HFFc6 (cell line): ENCODE measurements at regions not wholly inside any gene's neighbourhood (a gene's known extent, or its start where the extent isn't known, plus 50 kb on each side); places are given as distances from the start of the nearest gene placed in this dataset.
"Not testable (repeated sequence)": the region's sequence is repeated elsewhere in the genome, so short reads cannot be mapped to it uniquely, and the experiment has no call there.

Experiments used
- DNase-seq: peaks from one replicate; pipeline ENCODE4 v3.0.0-alpha.2; 2018
- H3K27ac Mint-ChIP-seq: 2 replicates; pipeline ENCODE4 v1.8.0; 2020; ENCODE audit warnings: mild to moderate bottlenecking, mixed read lengths
- H3K27me3 Mint-ChIP-seq: 2 replicates; pipeline ENCODE4 v1.8.0; 2021; ENCODE audit warnings: mild to moderate bottlenecking, moderate library complexity, mixed read lengths; ENCODE audit not compliant: insufficient read depth
- H3K36me3 Mint-ChIP-seq: 2 replicates; pipeline ENCODE4 v1.8.0; 2021; ENCODE audit warnings: low read depth, mixed read lengths
- H3K4me1 Mint-ChIP-seq: 2 replicates; pipeline ENCODE4 v1.8.0; 2020; ENCODE audit warnings: low read depth, mixed read lengths
- H3K4me3 Mint-ChIP-seq: 2 replicates; pipeline ENCODE4 v1.8.0; 2020; ENCODE audit warnings: mild to moderate bottlenecking, moderate library complexity, mixed read lengths
- H3K9me3 Mint-ChIP-seq: 2 replicates; pipeline ENCODE4 v1.8.0; 2020; ENCODE audit warnings: mild to moderate bottlenecking, mixed read lengths
- CTCF ChIP-seq: fragments of 200-600 bp; sonication (generic); IDR thresholded peaks from 2 replicates; pipeline ENCODE4 v1.5.0; 2021; ENCODE audit warnings: antibody characterized with exemption, mild to moderate bottlenecking

GRCh38 chr10:35819736-35820135 is 177.6 kb upstream of the FZD8 start:
- H3K27ac Mint-ChIP-seq = no peak overlapping the region
- peaks cover 6% of the 10 kb centered on the region; the same call in 1 of the 2 replicates for H3K27me3 Mint-ChIP-seq
- TF ChIP-seq CTCF = no peak
- no peak for DNase-seq
- no peaks in the 10 kb centered on the region for H3K36me3 Mint-ChIP-seq
- H3K4me3 Mint-ChIP-seq = no peak overlapping the region
- no peaks in the 10 kb centered on the region for H3K9me3 Mint-ChIP-seq
- H3K4me1 Mint-ChIP-seq = peaks cover 6% of the 10 kb centered on the region; the same call in 1 of the 2 replicates

GRCh38 chr10:35819011-35819410 is 176.9 kb upstream of the FZD8 start:
- Mint-ChIP-seq H3K36me3 (no peaks in the 10 kb centered on the region), H3K4me3 (no peak overlapping the region), H3K27me3 (peaks cover 6% of the 10 kb centered on the region; the same call in 1 of the 2 replicates), H3K4me1 (peaks cover 6% of the 10 kb centered on the region; the same call in 1 of the 2 replicates), H3K9me3 (no peaks in the 10 kb centered on the region), H3K27ac (no peak overlapping the region)
- no peak for TF ChIP-seq CTCF
- DNase-seq = no peak

- DNase-seq, H3K9me3 Mint-ChIP-seq, H3K4me1 Mint-ChIP-seq, H3K27me3 Mint-ChIP-seq, H3K36me3 Mint-ChIP-seq, H3K27ac Mint-ChIP-seq, H3K4me3 Mint-ChIP-seq: not testable (repeated sequence)
Measured at GRCh38 chr10:35817109-35817508, 175.0 kb upstream of the FZD8 start.

GRCh38 chr10:35813219-35813618 is 171.1 kb upstream of the FZD8 start:
- Mint-ChIP-seq H3K27me3 (peaks cover 3% of the 10 kb centered on the region), H3K36me3 (no peaks in the 10 kb centered on the region), H3K9me3 (no peaks in the 10 kb centered on the region), H3K4me3 (no peak overlapping the region), H3K4me1 (no peaks in the 10 kb centered on the region), H3K27ac (no peak overlapping the region)
- TF ChIP-seq CTCF = no peak
- DNase-seq = no peak

GRCh38 chr10:35808344-35808743 is 166.2 kb upstream of the FZD8 start:
- peaks cover 3% of the 10 kb centered on the region for H3K27me3 Mint-ChIP-seq
- TF ChIP-seq CTCF = no peak
- no peaks in the 10 kb centered on the region for H3K9me3 Mint-ChIP-seq
- H3K4me3 Mint-ChIP-seq = no peak overlapping the region
- no peak overlapping the region for H3K27ac Mint-ChIP-seq
- DNase-seq = no peak
- H3K4me1 Mint-ChIP-seq = no peaks in the 10 kb centered on the region
- H3K36me3 Mint-ChIP-seq = no peaks in the 10 kb centered on the region

- no peaks in the 10 kb centered on the region for H3K4me1 Mint-ChIP-seq
- H3K27ac Mint-ChIP-seq = no peak overlapping the region
- DNase-seq = no peak
- no peak for TF ChIP-seq CTCF
- H3K36me3 Mint-ChIP-seq = no peaks in the 10 kb centered on the region
- H3K27me3 Mint-ChIP-seq = peaks cover 7% of the 10 kb centered on the region
- H3K9me3 Mint-ChIP-seq = no peaks in the 10 kb centered on the region
- H3K4me3 Mint-ChIP-seq = no peak overlapping the region
Measured at GRCh38 chr10:35803046-35803445, 160.9 kb upstream of the FZD8 start.
